Muscle layer of duodenum (tissue), 2 donors: ENCODE measurements at regions not wholly inside any gene's neighbourhood (a gene's known extent, or its start where the extent isn't known, plus 50 kb on each side); places are given as distances from the start of the nearest gene placed in this dataset.

Source experiments
- H3K27ac ChIP-seq: one replicate; pipeline ENCODE4 v1.7.0; 2013; ENCODE audit warnings: mild to moderate bottlenecking, low read length
- H3K27me3 ChIP-seq: one replicate; pipeline ENCODE4 v1.7.0; 2013; ENCODE audit warnings: low read depth, mild to moderate bottlenecking, control low read depth, low read length
- H3K36me3 ChIP-seq, 2 donors: one replicate each; pipeline ENCODE4 v1.7.0; 2013; ENCODE audit warnings: low read length in 2 of 2, control low read depth in 1 of 2, mild to moderate bottlenecking in 1 of 2; ENCODE audit not compliant: insufficient read depth in 2 of 2, control insufficient read depth in 1 of 2
- H3K4me1 ChIP-seq, 2 donors: one replicate each; pipeline ENCODE4 v1.7.0; 2013; ENCODE audit warnings: low read length in 2 of 2, mild to moderate bottlenecking in 2 of 2, control low read depth in 1 of 2, moderate library complexity in 1 of 2; ENCODE audit not compliant: insufficient read depth in 2 of 2, control insufficient read depth in 1 of 2
- H3K4me3 ChIP-seq, 2 donors: one replicate each; pipeline ENCODE4 v1.7.0; 2013; ENCODE audit warnings: low read length in 2 of 2, low read depth in 1 of 2, mild to moderate bottlenecking in 1 of 2
- H3K9me3 ChIP-seq, 2 donors: one replicate each; pipeline ENCODE4 v1.7.0; 2013; ENCODE audit warnings: low read length in 2 of 2, control low read depth in 1 of 2, mild to moderate bottlenecking in 1 of 2; ENCODE audit not compliant: control insufficient read depth in 1 of 2
- donor health status: healthy.

DNA sequence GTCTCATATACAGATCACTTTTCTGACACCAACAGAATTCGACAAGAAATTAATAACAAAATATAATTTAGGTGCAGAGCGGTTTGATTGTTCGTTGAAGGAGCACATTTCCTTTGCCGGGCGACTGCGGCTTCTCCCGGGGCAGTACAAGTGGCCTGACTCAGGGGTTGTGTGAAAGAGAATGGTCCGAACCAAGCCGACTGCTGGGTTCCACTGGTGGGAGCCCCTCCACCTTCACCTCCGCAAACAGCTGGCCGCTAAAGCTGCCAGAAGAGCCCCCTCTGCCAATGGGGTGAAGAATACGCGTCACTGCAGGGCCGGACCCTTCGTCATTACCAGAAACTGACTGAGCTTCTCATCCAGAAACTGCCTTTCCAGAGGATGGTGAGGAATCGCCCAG is 156.0 kb upstream of the IFNE start:
- Histone ChIP-seq H3K4me3 (no peak overlapping the region), H3K27ac (no peak overlapping the region)

DNA sequence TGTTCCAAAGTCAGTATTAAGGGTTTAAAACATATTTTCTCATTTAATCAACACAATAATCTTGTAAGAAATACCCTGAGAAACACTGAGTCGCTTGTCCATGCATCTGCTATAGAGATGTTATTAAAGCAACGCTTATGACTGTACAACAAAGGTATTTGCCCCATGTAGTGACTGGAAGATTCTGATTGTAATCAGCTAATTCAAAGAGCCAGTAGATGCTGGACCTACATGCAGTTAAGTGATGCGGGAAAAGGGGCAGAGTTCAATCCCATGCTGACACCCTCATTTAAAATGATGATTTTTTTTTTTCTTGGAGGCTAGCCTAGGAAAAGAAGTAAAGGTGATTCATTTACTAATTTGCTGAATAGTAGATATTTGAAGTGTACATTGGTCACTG is 149.3 kb upstream of the MTAP start:
- H3K9me3 ChIP-seq, result peaks cover 0 to 4% of the 10 kb centered on the region in 2 donors
- H3K4me1 ChIP-seq, result no peaks in the 10 kb centered on the region
- H3K27me3 ChIP-seq, result no peaks in the 10 kb centered on the region
- H3K27ac ChIP-seq, result no peak overlapping the region
- H3K36me3 ChIP-seq, result no peaks in the 10 kb centered on the region
- H3K4me3 ChIP-seq, result no peak overlapping the region

More for the DNA sequence above, 156.0 kb upstream of the IFNE start:
- peaks cover 0 to 6% of the 10 kb centered on the region in 2 donors for H3K9me3 ChIP-seq
- no peaks in the 10 kb centered on the region for H3K4me1 ChIP-seq
- no peaks in the 10 kb centered on the region for H3K36me3 ChIP-seq
- H3K27me3 ChIP-seq, result no peaks in the 10 kb centered on the region

GRCh38 chr9:21653589-21653988 is 148.8 kb upstream of the MTAP start:
- no peaks in the 10 kb centered on the region for H3K36me3 ChIP-seq
- H3K4me3 ChIP-seq, result no peak overlapping the region
- no peaks in the 10 kb centered on the region for H3K4me1 ChIP-seq
- H3K9me3 ChIP-seq, result no peaks in the 10 kb centered on the region
- H3K27ac ChIP-seq, result no peak overlapping the region
- no peaks in the 10 kb centered on the region for H3K27me3 ChIP-seq

DNA sequence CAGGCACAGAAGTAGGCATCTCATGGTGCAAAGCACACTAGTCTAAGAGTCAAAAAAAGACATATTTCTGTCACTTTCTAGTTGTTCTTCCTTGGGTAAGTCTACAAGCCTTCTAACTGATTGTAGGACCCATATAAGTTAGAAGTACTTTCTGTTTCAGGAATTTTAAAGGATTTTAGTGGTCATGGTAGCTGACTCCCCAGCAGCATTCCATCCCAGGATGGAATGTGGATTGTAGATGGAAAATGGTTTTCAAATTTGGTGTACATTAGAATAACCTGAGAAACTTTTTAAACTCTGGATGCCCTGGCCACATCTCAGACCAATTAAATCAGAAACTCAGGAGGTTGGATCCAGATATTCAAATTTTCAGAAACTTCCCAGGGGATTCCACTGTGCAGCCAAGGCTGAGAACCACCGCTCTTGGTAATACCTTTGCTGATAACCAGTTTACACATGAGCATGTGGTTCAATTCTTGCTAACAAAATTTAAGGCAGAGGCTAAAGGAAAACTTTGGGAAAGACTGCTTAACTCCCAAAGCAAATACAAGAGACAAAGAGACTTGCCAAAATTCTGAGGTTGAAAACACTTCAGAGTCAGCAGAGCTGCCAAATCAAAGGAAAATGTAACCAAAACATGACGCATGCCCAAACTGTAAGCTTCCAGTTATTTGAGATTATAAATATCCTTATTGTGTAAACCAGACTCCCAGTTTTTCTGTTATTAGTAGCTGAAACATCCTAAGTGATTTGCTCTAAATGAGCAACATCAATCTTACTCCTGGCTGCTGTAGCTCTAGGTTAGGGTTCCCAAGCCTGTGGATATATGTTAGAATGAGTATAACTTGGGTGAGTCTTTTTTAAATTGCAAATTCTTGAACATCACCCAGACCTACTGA is 145.4 kb upstream of the MTAP start:
- no peak overlapping the region for H3K4me3 ChIP-seq
- H3K27me3 ChIP-seq, result no peaks in the 10 kb centered on the region
- no peaks in the 10 kb centered on the region for H3K36me3 ChIP-seq
- H3K27ac ChIP-seq, result no peak overlapping the region
- peaks cover 0 to 2% of the 10 kb centered on the region in 2 donors for H3K9me3 ChIP-seq
- no peaks in the 10 kb centered on the region for H3K4me1 ChIP-seq

GRCh38 chr9:21657966-21658667 is 144.3 kb upstream of the MTAP start:
- H3K27ac ChIP-seq, result no peak overlapping the region
- H3K4me3 ChIP-seq, result no peak overlapping the region
- H3K4me1 ChIP-seq, result no peaks in the 10 kb centered on the region
- H3K27me3 ChIP-seq, result no peaks in the 10 kb centered on the region
- no peaks in the 10 kb centered on the region for H3K36me3 ChIP-seq
- peaks cover 0 to 2% of the 10 kb centered on the region in 2 donors for H3K9me3 ChIP-seq

GRCh38 chr9:21660976-21661375 is 141.5 kb upstream of the MTAP start:
- H3K27ac ChIP-seq, result no peak overlapping the region
- H3K36me3 ChIP-seq, result no peaks in the 10 kb centered on the region

GRCh38 chr9:21661626-21662025 is 140.8 kb upstream of the MTAP start:
- no peaks in the 10 kb centered on the region for H3K27me3 ChIP-seq
- no peak overlapping the region for H3K27ac ChIP-seq
- H3K4me3 ChIP-seq, result no peak overlapping the region
- no peaks in the 10 kb centered on the region for H3K4me1 ChIP-seq
- no peaks in the 10 kb centered on the region for H3K36me3 ChIP-seq
- peaks cover 0 to 2% of the 10 kb centered on the region in 2 donors for H3K9me3 ChIP-seq

More at GRCh38 chr9:21660976-21661375, 141.5 kb upstream of the MTAP start:
- Histone ChIP-seq H3K9me3 (peaks cover 0 to 2% of the 10 kb centered on the region in 2 donors), H3K27me3 (no peaks in the 10 kb centered on the region), H3K4me3 (no peak overlapping the region), H3K4me1 (no peaks in the 10 kb centered on the region)

- no peaks in the 10 kb centered on the region for H3K9me3 ChIP-seq
- no peaks in the 10 kb centered on the region for H3K27me3 ChIP-seq
- peaks cover 0 to 4% of the 10 kb centered on the region in 2 donors for H3K4me1 ChIP-seq
- no peaks in the 10 kb centered on the region for H3K36me3 ChIP-seq
- H3K4me3 ChIP-seq, result no peak overlapping the region
- no peak overlapping the region for H3K27ac ChIP-seq
Measured at GRCh38 chr9:21668516-21668915, 133.9 kb upstream of the MTAP start.

DNA sequence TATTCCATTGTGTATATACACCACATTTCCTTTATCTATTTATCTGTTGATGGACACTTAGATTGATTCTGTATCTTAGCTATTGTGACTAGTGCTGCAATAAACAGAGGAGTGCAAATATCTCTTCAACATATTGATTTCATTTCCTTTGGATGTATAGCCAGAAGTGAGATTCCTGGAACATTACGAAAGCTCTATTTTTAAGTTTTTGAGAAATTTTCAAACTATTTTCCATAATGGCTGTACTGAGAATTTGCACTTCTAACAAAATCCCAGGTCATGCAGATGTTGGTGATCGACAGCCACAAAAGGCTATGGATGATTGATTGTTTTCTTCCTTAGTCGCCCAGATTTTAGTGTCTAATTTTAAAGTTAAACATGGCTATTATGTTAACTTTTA is 132.7 kb upstream of the MTAP start:
- H3K27ac ChIP-seq, result no peak overlapping the region
- H3K27me3 ChIP-seq, result no peaks in the 10 kb centered on the region
- no peak overlapping the region for H3K4me3 ChIP-seq
- peaks cover 0 to 4% of the 10 kb centered on the region in 2 donors for H3K4me1 ChIP-seq
- no peaks in the 10 kb centered on the region for H3K9me3 ChIP-seq
- H3K36me3 ChIP-seq, result no peaks in the 10 kb centered on the region

DNA sequence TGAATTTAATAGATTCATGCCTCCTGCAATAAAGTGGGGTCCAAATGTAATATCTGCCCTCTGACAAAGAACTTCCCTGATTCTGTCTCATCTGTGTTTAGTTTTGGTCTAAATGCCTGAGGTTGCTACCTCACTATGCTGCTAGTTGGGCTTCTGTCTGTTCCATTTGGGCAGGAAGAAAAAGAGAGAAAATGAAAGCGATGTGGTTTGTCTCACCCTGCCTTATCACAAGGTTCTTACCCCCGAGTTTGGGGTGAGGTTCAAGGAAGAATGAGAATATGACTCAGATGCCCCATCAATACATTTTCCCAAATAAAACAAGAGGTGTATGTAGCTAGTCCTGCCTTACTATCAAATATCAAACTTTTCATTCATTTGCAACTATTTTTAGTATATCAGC is 132.1 kb upstream of the MTAP start:
- no peak overlapping the region for H3K4me3 ChIP-seq
- H3K4me1 ChIP-seq, result peaks cover 0 to 4% of the 10 kb centered on the region in 2 donors
- no peaks in the 10 kb centered on the region for H3K27me3 ChIP-seq
- H3K36me3 ChIP-seq, result no peaks in the 10 kb centered on the region
- no peak overlapping the region for H3K27ac ChIP-seq
- no peaks in the 10 kb centered on the region for H3K9me3 ChIP-seq

DNA sequence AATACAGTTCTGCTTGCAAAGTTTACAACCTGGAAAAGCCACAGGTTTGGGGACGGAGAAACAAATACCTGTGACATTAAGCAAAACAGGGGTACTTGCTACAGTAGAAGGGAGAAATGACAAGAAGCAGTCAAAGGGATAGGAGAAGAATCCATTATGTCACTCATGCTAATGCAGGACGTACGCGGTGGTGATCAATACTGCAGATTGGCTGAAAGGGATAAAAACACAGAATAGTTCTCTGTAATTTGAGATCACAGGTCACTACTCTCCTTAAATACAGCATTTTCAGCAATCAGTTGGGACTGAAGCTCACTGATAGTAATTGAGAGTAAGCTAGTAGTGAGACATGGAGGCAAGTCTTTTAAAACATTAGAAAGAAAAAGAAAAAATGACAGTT is 130.3 kb upstream of the MTAP start:
- no peaks in the 10 kb centered on the region for H3K9me3 ChIP-seq
- no peaks in the 10 kb centered on the region for H3K27me3 ChIP-seq
- H3K27ac ChIP-seq, result no peak overlapping the region
- H3K4me3 ChIP-seq, result no peak overlapping the region
- no peaks in the 10 kb centered on the region for H3K36me3 ChIP-seq
- peaks cover 0 to 4% of the 10 kb centered on the region in 2 donors for H3K4me1 ChIP-seq
